ENCODE measurements at regions not wholly inside any gene's neighbourhood (a gene's known extent, or its start where the extent isn't known, plus 50 kb on each side); places are given as distances from the start of the nearest gene placed in this dataset.

- Histone ChIP-seq H3K4me3 (ENCODE audit: low read depth in 1 of 3, low read length in 3 of 3) (no peak overlapping the region), H3K27me3 (ENCODE audit: control insufficient read depth in 3 of 3, insufficient read depth in 3 of 3, low read length in 3 of 3) (no peaks in the 10 kb centered on the region), H3K9me3 (ENCODE audit: control insufficient read depth in 2 of 2, insufficient read depth in 1 of 2, low read depth in 1 of 2, low read length in 1 of 2) (peaks cover 0 to 4% of the 10 kb centered on the region in 2 donors), H3K4me1 (ENCODE audit: control insufficient read depth in 3 of 3, insufficient read depth in 2 of 3, low read depth in 1 of 3, low read length in 2 of 3) (no peaks in the 10 kb centered on the region), H3K36me3 (ENCODE audit: control insufficient read depth in 3 of 3, insufficient read depth in 2 of 3, low read depth in 1 of 3, low read length in 3 of 3) (no peaks in the 10 kb centered on the region), H3K27ac (ENCODE audit: low read depth in 1 of 3, low read length in 2 of 3) (no peak overlapping the region)
- 74 to 84% (median 81%) methylated on average over 4 of the region's 4 CpGs for WGBS, 3 donors
- FAIRE-seq: no peak
- no peak for DNase-seq
These were observed 693.8 kb downstream of the DNAH5 start for GRCh38 chr5:13250464-13251291.

DNA sequence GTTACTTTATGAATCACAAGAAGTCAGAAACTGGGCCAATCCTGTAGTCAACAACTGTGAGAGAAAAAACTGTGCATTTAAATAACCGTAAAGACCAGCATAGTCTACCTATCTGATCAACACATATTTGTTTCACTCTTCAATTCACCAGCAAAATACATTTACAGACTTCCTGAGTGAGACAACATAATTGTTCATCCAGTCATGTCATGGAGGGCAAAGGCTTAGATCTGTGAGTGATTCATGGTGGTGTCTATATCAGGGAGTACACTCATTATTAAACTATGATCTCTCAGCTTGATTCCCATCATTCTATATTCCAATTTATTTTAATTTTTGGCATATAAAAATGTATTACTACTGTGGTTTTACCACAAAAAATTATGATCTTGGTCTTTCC lies 694.6 kb downstream of the DNAH5 start:
- H3K36me3 ChIP-seq (ENCODE audit: control insufficient read depth in 3 of 3, insufficient read depth in 2 of 3, low read depth in 1 of 3, low read length in 3 of 3): no peaks in the 10 kb centered on the region
- H3K4me3 ChIP-seq (ENCODE audit: low read depth in 1 of 3, low read length in 3 of 3): no peak overlapping the region
- WGBS, 3 donors: 84 to 94% (median 85%) methylated on average over 1 of the region's 1 CpG
- peaks cover 0 to 7% of the 10 kb centered on the region in 2 donors for H3K9me3 ChIP-seq (ENCODE audit: control insufficient read depth in 2 of 2, insufficient read depth in 1 of 2, low read depth in 1 of 2, low read length in 1 of 2)
- DNase-seq (no peak), FAIRE-seq (no peak)
- H3K27me3 ChIP-seq (ENCODE audit: control insufficient read depth in 3 of 3, insufficient read depth in 3 of 3, low read length in 3 of 3): no peaks in the 10 kb centered on the region
- H3K4me1 ChIP-seq (ENCODE audit: control insufficient read depth in 3 of 3, insufficient read depth in 2 of 3, low read depth in 1 of 3, low read length in 2 of 3): no peaks in the 10 kb centered on the region
- H3K27ac ChIP-seq (ENCODE audit: low read depth in 1 of 3, low read length in 2 of 3): no peak overlapping the region

GRCh38 chr5:13248253-13248652 lies 696.2 kb downstream of the DNAH5 start:
- Histone ChIP-seq H3K36me3 (ENCODE audit: control insufficient read depth in 3 of 3, insufficient read depth in 2 of 3, low read depth in 1 of 3, low read length in 3 of 3) (no peaks in the 10 kb centered on the region), H3K27me3 (ENCODE audit: control insufficient read depth in 3 of 3, insufficient read depth in 3 of 3, low read length in 3 of 3) (no peaks in the 10 kb centered on the region), H3K4me3 (ENCODE audit: low read depth in 1 of 3, low read length in 3 of 3) (no peak overlapping the region), H3K9me3 (ENCODE audit: control insufficient read depth in 2 of 2, insufficient read depth in 1 of 2, low read depth in 1 of 2, low read length in 1 of 2) (peaks cover 0 to 18% of the 10 kb centered on the region in 2 donors), H3K27ac (ENCODE audit: low read depth in 1 of 3, low read length in 2 of 3) (no peak overlapping the region), H3K4me1 (ENCODE audit: control insufficient read depth in 3 of 3, insufficient read depth in 2 of 3, low read depth in 1 of 3, low read length in 2 of 3) (no peaks in the 10 kb centered on the region)
- no peak for DNase-seq
- no peak for FAIRE-seq
- WGBS, 3 donors: 31 to 58% (median 35%) methylated on average over 3 of the region's 3 CpGs

DNA sequence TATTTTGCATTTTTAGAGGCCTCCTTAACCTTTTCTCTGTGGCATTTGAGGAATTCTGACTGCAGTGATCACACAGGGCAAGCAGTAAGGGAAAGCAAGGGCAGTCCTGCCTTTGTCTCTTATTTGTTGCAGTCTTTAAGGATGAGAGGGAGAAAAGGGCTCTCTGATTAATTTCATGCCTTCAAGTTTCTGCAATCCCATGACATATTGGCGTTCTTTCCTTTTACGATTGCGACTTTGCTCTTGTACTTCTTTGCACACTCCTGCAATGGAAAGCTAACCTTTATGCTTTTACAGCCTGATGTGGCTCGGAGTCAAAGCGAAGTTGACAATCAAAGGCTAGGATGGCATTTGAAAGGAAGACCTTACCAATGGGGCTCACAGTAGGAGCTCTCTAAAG lies 698.4 kb downstream of the DNAH5 start:
- WGBS, 3 donors: 71 to 88% (median 81%) methylated on average over 5 of the region's 5 CpGs
- Histone ChIP-seq H3K4me1 (ENCODE audit: control insufficient read depth in 3 of 3, insufficient read depth in 2 of 3, low read depth in 1 of 3, low read length in 2 of 3) (peaks cover 0 to 3% (median 0%) of the 10 kb centered on the region in 3 donors), H3K27me3 (ENCODE audit: control insufficient read depth in 3 of 3, insufficient read depth in 3 of 3, low read length in 3 of 3) (no peaks in the 10 kb centered on the region), H3K27ac (ENCODE audit: low read depth in 1 of 3, low read length in 2 of 3) (peak overlapping the region in 1 of 3 donors; percentile 25), H3K9me3 (ENCODE audit: control insufficient read depth in 2 of 2, insufficient read depth in 1 of 2, low read depth in 1 of 2, low read length in 1 of 2) (peaks cover 0 to 13% of the 10 kb centered on the region in 2 donors), H3K36me3 (ENCODE audit: control insufficient read depth in 3 of 3, insufficient read depth in 2 of 3, low read depth in 1 of 3, low read length in 3 of 3) (no peaks in the 10 kb centered on the region), H3K4me3 (ENCODE audit: low read depth in 1 of 3, low read length in 3 of 3) (no peak overlapping the region)
- FAIRE-seq (no peak), DNase-seq (no peak)

DNA sequence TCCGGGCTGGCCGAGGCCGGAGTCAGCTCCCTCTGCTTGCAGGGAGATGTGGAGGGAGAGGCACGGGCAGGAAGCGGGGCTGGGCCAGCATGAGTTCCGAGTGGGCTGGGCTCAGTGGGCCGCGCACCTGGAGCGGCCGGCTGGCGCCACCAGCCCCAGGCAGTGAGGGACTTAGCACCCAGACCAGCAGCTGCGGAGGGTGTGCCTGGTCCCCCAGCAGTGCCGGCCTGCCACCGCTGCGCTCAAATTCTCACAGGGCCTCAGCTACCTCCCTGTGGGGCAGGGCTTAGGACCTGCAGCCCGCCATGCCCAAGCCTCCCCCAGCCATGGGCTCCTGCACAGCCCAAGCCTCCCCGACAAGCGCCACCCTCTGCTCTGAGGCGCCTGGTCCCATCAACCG lies 700.3 kb downstream of the DNAH5 start:
- 88 to 94% (median 89%) methylated on average over 19 to 20 of the region's 20 CpGs for WGBS, 3 donors

GRCh38 chr5:13227513-13227912 lies 717.0 kb downstream of the DNAH5 start:
- Histone ChIP-seq H3K36me3 (ENCODE audit: control insufficient read depth in 3 of 3, insufficient read depth in 2 of 3, low read depth in 1 of 3, low read length in 3 of 3) (no peaks in the 10 kb centered on the region), H3K9me3 (ENCODE audit: control insufficient read depth in 2 of 2, insufficient read depth in 1 of 2, low read depth in 1 of 2, low read length in 1 of 2) (no peaks in the 10 kb centered on the region), H3K27ac (ENCODE audit: low read depth in 1 of 3, low read length in 2 of 3) (no peak overlapping the region), H3K4me3 (ENCODE audit: low read depth in 1 of 3, low read length in 3 of 3) (no peak overlapping the region), H3K4me1 (ENCODE audit: control insufficient read depth in 3 of 3, insufficient read depth in 2 of 3, low read depth in 1 of 3, low read length in 2 of 3) (no peaks in the 10 kb centered on the region), H3K27me3 (ENCODE audit: control insufficient read depth in 3 of 3, insufficient read depth in 3 of 3, low read length in 3 of 3) (no peaks in the 10 kb centered on the region)
- 3 to 15% (median 14%) methylated on average over 1 of the region's 1 CpG for WGBS, 3 donors
- FAIRE-seq: no peak
- no peak for DNase-seq

More for the DNA sequence above, 700.3 kb downstream of the DNAH5 start:
- DNase-seq (no peak), FAIRE-seq (no peak)
- no peaks in the 10 kb centered on the region for H3K36me3 ChIP-seq (ENCODE audit: control insufficient read depth in 3 of 3, insufficient read depth in 2 of 3, low read depth in 1 of 3, low read length in 3 of 3)
- no peak overlapping the region for H3K27ac ChIP-seq (ENCODE audit: low read depth in 1 of 3, low read length in 2 of 3)
- H3K27me3 ChIP-seq (ENCODE audit: control insufficient read depth in 3 of 3, insufficient read depth in 3 of 3, low read length in 3 of 3): no peaks in the 10 kb centered on the region
- no peak overlapping the region for H3K4me3 ChIP-seq (ENCODE audit: low read depth in 1 of 3, low read length in 3 of 3)
- peaks cover 0 to 3% (median 0%) of the 10 kb centered on the region in 3 donors for H3K4me1 ChIP-seq (ENCODE audit: control insufficient read depth in 3 of 3, insufficient read depth in 2 of 3, low read depth in 1 of 3, low read length in 2 of 3)
- peaks cover 0 to 13% of the 10 kb centered on the region in 2 donors for H3K9me3 ChIP-seq (ENCODE audit: control insufficient read depth in 2 of 2, insufficient read depth in 1 of 2, low read depth in 1 of 2, low read length in 1 of 2)

DNA sequence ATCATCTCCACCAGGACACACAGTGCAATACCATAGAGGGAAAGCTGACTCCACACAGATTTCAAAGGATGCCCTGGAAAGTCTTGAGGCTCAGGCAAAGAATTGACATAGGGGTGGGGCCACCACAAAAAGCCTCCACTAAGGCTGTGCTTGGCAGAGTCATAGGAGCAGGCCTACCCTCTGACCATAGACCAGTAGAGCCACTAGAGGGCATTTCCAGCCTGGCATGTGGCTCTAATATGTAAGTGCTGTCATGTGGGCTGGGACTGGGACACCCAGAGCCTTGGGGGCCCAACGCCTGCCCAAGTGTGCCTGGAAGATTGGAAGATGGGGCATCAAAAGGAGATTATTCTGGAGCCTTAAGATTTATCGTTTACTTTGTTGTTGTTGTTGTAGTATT lies 726.0 kb downstream of the DNAH5 start:
- no peaks in the 10 kb centered on the region for H3K36me3 ChIP-seq (ENCODE audit: control insufficient read depth in 3 of 3, insufficient read depth in 2 of 3, low read depth in 1 of 3, low read length in 3 of 3)
- no peaks in the 10 kb centered on the region for H3K9me3 ChIP-seq (ENCODE audit: control insufficient read depth in 2 of 2, insufficient read depth in 1 of 2, low read depth in 1 of 2, low read length in 1 of 2)
- no peak overlapping the region for H3K27ac ChIP-seq (ENCODE audit: low read depth in 1 of 3, low read length in 2 of 3)
- no peak overlapping the region for H3K4me3 ChIP-seq (ENCODE audit: low read depth in 1 of 3, low read length in 3 of 3)
- WGBS, 3 donors: 59 to 74% (median 68%) methylated on average over 2 of the region's 2 CpGs
- DNase-seq: no peak
- H3K27me3 ChIP-seq (ENCODE audit: control insufficient read depth in 3 of 3, insufficient read depth in 3 of 3, low read length in 3 of 3): no peaks in the 10 kb centered on the region
- H3K4me1 ChIP-seq (ENCODE audit: control insufficient read depth in 3 of 3, insufficient read depth in 2 of 3, low read depth in 1 of 3, low read length in 2 of 3): no peaks in the 10 kb centered on the region
- no peak for FAIRE-seq

GRCh38 chr5:13217636-13218035 lies 726.9 kb downstream of the DNAH5 start:
- DNase-seq (no peak), FAIRE-seq (no peak)
- Histone ChIP-seq H3K27me3 (ENCODE audit: control insufficient read depth in 3 of 3, insufficient read depth in 3 of 3, low read length in 3 of 3) (no peaks in the 10 kb centered on the region), H3K9me3 (ENCODE audit: control insufficient read depth in 2 of 2, insufficient read depth in 1 of 2, low read depth in 1 of 2, low read length in 1 of 2) (no peaks in the 10 kb centered on the region), H3K36me3 (ENCODE audit: control insufficient read depth in 3 of 3, insufficient read depth in 2 of 3, low read depth in 1 of 3, low read length in 3 of 3) (no peaks in the 10 kb centered on the region), H3K4me1 (ENCODE audit: control insufficient read depth in 3 of 3, insufficient read depth in 2 of 3, low read depth in 1 of 3, low read length in 2 of 3) (no peaks in the 10 kb centered on the region), H3K27ac (ENCODE audit: low read depth in 1 of 3, low read length in 2 of 3) (no peak overlapping the region), H3K4me3 (ENCODE audit: low read depth in 1 of 3, low read length in 3 of 3) (no peak overlapping the region)
- WGBS, 3 donors: 72 to 76% (median 72%) methylated on average over 2 of the region's 2 CpGs

DNA sequence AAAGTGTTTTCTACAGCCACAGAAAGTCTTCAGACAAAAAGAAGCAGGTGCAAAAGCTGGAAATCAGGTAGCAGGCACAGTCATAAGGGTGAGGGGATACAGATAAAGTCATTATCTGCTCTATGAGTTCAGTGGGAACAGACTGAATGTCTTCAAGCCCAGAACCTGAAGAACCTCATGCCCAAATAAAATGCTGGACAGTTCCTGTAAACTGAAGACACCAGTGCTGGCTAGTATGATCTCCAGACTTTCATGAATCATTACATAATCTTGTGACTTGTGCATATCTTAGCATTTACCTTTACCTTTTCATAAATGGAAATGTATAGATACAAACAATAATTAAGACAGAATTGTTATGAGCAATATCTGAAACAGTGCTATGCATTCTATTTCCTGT lies 728.7 kb downstream of the DNAH5 start:
- DNase-seq: no peak

More for the DNA sequence above, 728.7 kb downstream of the DNAH5 start:
- Histone ChIP-seq H3K27me3 (ENCODE audit: control insufficient read depth in 3 of 3, insufficient read depth in 3 of 3, low read length in 3 of 3) (no peaks in the 10 kb centered on the region), H3K4me3 (ENCODE audit: low read depth in 1 of 3, low read length in 3 of 3) (no peak overlapping the region), H3K9me3 (ENCODE audit: control insufficient read depth in 2 of 2, insufficient read depth in 1 of 2, low read depth in 1 of 2, low read length in 1 of 2) (no peaks in the 10 kb centered on the region), H3K36me3 (ENCODE audit: control insufficient read depth in 3 of 3, insufficient read depth in 2 of 3, low read depth in 1 of 3, low read length in 3 of 3) (no peaks in the 10 kb centered on the region), H3K4me1 (ENCODE audit: control insufficient read depth in 3 of 3, insufficient read depth in 2 of 3, low read depth in 1 of 3, low read length in 2 of 3) (no peaks in the 10 kb centered on the region), H3K27ac (ENCODE audit: low read depth in 1 of 3, low read length in 2 of 3) (no peak overlapping the region)
- no peak for FAIRE-seq

Measured in small intestine (tissue), 7 donors.